ENCODE measurements at regions not wholly inside any gene's neighbourhood (a gene's known extent, or its start where the extent isn't known, plus 50 kb on each side); places are given as distances from the start of the nearest gene placed in this dataset.

GRCh38 chr4:125456075-125456474 lies 141.3 kb downstream of the FAT4 start:
- no peak for DNase-seq (ENCODE audit: low spot score)
- Histone ChIP-seq H3K9ac (ENCODE audit: low read depth in 1 of 2, low read length in 2 of 2) (no peak overlapping the region), H3K27me3 (ENCODE audit: control insufficient read depth in 4 of 4, insufficient read depth in 4 of 4, low read length in 3 of 4) (no peaks in the 10 kb centered on the region), H3K4me1 (ENCODE audit: control insufficient read depth in 4 of 4, insufficient read depth in 4 of 4, low read length in 3 of 4) (no peaks in the 10 kb centered on the region), H3K4me3 (ENCODE audit: low read depth in 1 of 3, low read length in 3 of 3) (no peak overlapping the region), H3K27ac (ENCODE audit: low read depth in 1 of 2, low read length in 2 of 2) (no peak overlapping the region), H3K9me3 (ENCODE audit: control insufficient read depth in 4 of 4, low read length in 3 of 4) (no peaks in the 10 kb centered on the region), H3K36me3 (ENCODE audit: control insufficient read depth in 4 of 4, insufficient read depth in 3 of 4, low read depth in 1 of 4, low read length in 3 of 4) (peaks cover 0 to 5% (median 2%) of the 10 kb centered on the region in 4 donors)
- WGBS, result 78% methylated on average over 3 of the region's 3 CpGs
- TF ChIP-seq YY1 (IDR thresholded peaks at IDR 0.05) (no peak), ATF3 (IDR thresholded peaks at IDR 0.05) (no peak), HNF4A (conservative IDR thresholded peaks at IDR 0.05) (no peak)

DNA sequence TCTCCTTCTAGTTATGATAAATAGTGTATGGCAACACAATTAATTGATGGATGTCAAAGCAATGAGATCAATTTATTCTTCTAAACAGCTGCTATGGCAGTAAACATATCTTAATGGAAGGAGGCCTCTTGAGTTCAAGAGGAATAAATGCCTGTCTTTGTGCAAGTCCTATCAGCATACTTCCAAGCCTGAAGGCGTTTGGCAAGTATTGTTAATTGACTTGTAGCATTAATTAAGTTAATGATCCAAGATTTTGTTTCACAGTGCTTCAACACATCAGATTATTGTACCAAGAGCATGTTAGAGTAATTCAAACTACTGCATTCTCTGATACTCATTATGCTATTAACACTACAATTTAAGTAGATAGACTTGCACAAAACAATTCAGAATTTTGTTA lies 144.8 kb downstream of the FAT4 start:
- H3K36me3 ChIP-seq (ENCODE audit: control insufficient read depth in 4 of 4, insufficient read depth in 3 of 4, low read depth in 1 of 4, low read length in 3 of 4), result no peaks in the 10 kb centered on the region
- H3K27ac ChIP-seq (ENCODE audit: low read depth in 1 of 2, low read length in 2 of 2), result no peak overlapping the region
- no peak overlapping the region for H3K9ac ChIP-seq (ENCODE audit: low read depth in 1 of 2, low read length in 2 of 2)
- H3K4me3 ChIP-seq (ENCODE audit: low read depth in 1 of 3, low read length in 3 of 3), result no peak overlapping the region
- H3K4me1 ChIP-seq (ENCODE audit: control insufficient read depth in 4 of 4, insufficient read depth in 4 of 4, low read length in 3 of 4), result no peaks in the 10 kb centered on the region
- 84% methylated on average over 1 of the region's 1 CpG for WGBS
- no peak for TF ChIP-seq JUND (IDR thresholded peaks at IDR 0.05)
- TF ChIP-seq ATF3 (IDR thresholded peaks at IDR 0.05), result no peak
- TF ChIP-seq HNF4G (IDR thresholded peaks at IDR 0.05), result no peak
- no peak for TF ChIP-seq SP1 (IDR thresholded peaks at IDR 0.05)
- TF ChIP-seq FOXA2 (IDR thresholded peaks at IDR 0.05), result no peak
- no peak for TF ChIP-seq NR2F2 (IDR thresholded peaks at IDR 0.05)
- no peak for TF ChIP-seq EGR1 (IDR thresholded peaks at IDR 0.05; ENCODE audit: low read depth in 2 of 2)
- TF ChIP-seq, protein P1, sequence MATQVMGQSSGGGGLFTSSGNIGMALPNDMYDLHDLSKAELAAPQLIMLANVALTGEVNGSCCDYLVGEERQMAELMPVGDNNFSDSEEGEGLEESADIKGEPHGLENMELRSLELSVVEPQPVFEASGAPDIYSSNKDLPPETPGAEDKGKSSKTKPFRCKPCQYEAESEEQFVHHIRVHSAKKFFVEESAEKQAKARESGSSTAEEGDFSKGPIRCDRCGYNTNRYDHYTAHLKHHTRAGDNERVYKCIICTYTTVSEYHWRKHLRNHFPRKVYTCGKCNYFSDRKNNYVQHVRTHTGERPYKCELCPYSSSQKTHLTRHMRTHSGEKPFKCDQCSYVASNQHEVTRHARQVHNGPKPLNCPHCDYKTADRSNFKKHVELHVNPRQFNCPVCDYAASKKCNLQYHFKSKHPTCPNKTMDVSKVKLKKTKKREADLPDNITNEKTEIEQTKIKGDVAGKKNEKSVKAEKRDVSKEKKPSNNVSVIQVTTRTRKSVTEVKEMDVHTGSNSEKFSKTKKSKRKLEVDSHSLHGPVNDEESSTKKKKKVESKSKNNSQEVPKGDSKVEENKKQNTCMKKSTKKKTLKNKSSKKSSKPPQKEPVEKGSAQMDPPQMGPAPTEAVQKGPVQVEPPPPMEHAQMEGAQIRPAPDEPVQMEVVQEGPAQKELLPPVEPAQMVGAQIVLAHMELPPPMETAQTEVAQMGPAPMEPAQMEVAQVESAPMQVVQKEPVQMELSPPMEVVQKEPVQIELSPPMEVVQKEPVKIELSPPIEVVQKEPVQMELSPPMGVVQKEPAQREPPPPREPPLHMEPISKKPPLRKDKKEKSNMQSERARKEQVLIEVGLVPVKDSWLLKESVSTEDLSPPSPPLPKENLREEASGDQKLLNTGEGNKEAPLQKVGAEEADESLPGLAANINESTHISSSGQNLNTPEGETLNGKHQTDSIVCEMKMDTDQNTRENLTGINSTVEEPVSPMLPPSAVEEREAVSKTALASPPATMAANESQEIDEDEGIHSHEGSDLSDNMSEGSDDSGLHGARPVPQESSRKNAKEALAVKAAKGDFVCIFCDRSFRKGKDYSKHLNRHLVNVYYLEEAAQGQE (IDR thresholded peaks at IDR 0.05), result no peak
- TF ChIP-seq ZBTB33 (IDR thresholded peaks at IDR 0.05), result no peak
- no peak for TF ChIP-seq CTCF (IDR thresholded peaks at IDR 0.05; ENCODE audit: low read depth, low read length, missing input control)
- no peak for TF ChIP-seq YY1 (IDR thresholded peaks at IDR 0.05)
- TF ChIP-seq HNF4A (conservative IDR thresholded peaks at IDR 0.05), result no peak
- TF ChIP-seq RXRA (IDR thresholded peaks at IDR 0.05), result no peak
- TF ChIP-seq MAX (IDR thresholded peaks at IDR 0.05), result no peak
- TF ChIP-seq TAF1 (conservative IDR thresholded peaks at IDR 0.05), result no peak
- no peak for TF ChIP-seq FOXA1 (IDR thresholded peaks at IDR 0.05)
- TF ChIP-seq GABPA (IDR thresholded peaks at IDR 0.05 in 1 of 2, conservative IDR thresholded peaks at IDR 0.05 in 1 of 2), result no peak
- TF ChIP-seq RAD21 (IDR thresholded peaks at IDR 0.05), result no peak
- H3K9me3 ChIP-seq (ENCODE audit: control insufficient read depth in 4 of 4, low read length in 3 of 4), result no peaks in the 10 kb centered on the region
- no peaks in the 10 kb centered on the region for H3K27me3 ChIP-seq (ENCODE audit: control insufficient read depth in 4 of 4, insufficient read depth in 4 of 4, low read length in 3 of 4)
- DNase-seq (ENCODE audit: low spot score), result no peak
